H1 (cell line): ENCODE measurements at regions not wholly inside any gene's neighbourhood (a gene's known extent, or its start where the extent isn't known, plus 50 kb on each side); places are given as distances from the start of the nearest gene placed in this dataset.

ENCODE experiments used
- CTCF ChIA-PET: fragments of 300-600 bp; sonication (Branson Sonifier 250); formaldehyde crosslinking; loops from one replicate; lab custom pipeline; 2021; ENCODE audit not compliant: partially characterized antibody; lab: Charles Lee
- POLR2A ChIA-PET: fragments of 300-600 bp; sonication (Branson Sonifier 250); formaldehyde crosslinking; loops from one replicate; lab custom pipeline; 2021; ENCODE audit warnings: inconsistent platforms; ENCODE audit not compliant: partially characterized antibody; lab: Charles Lee
- DNase-seq, 2 experiments: peaks; one replicate each; pipeline versions ENCODE4 v3.0.0 to v3.0.0-alpha.2; 2010 to 2022; ENCODE audit warnings: low spot score in 2 of 2, low read depth in 1 of 2, mixed read lengths in 1 of 2
- FAIRE-seq: peaks from 2 replicates; lab custom pipeline; 2011; peaks lifted over from hg19 to GRCh38; lab: Jason Lieb, UNC
- H2AFZ ChIP-seq: 2 replicates; pipeline ENCODE4 v1.8.1; 2012; ENCODE audit warnings: low read length, inconsistent platforms
- H2AK5ac ChIP-seq: 2 replicates; pipeline ENCODE4 v1.6.1; 2013; ENCODE audit warnings: low read depth, low read length
- H2BK120ac ChIP-seq: replicated peaks from 2 replicates; pipeline ENCODE3; 2013; ENCODE audit warnings: low read depth, low read length, inconsistent platforms
- H2BK12ac ChIP-seq: 2 replicates; pipeline ENCODE4 v1.6.1; 2013; ENCODE audit warnings: low read depth, low read length
- H2BK15ac ChIP-seq: 2 replicates; pipeline ENCODE4 v1.6.1; 2013; ENCODE audit warnings: low read length
- H2BK20ac ChIP-seq: 2 replicates; pipeline ENCODE4 v1.6.1; 2013; ENCODE audit warnings: low read length
- H2BK5ac ChIP-seq: 2 replicates; pipeline ENCODE4 v1.6.1; 2013; ENCODE audit warnings: low read depth, low read length
- H3K14ac ChIP-seq: 2 replicates; pipeline ENCODE4 v1.6.1; 2013; ENCODE audit warnings: inconsistent platforms; ENCODE audit not compliant: insufficient read length
- H3K18ac ChIP-seq: 2 replicates; pipeline ENCODE4 v1.6.1; 2013; ENCODE audit warnings: low read length; ENCODE audit errors: extremely low read depth
- H3K23ac ChIP-seq: 2 replicates; pipeline ENCODE4 v1.6.1; 2013; ENCODE audit warnings: inconsistent platforms; ENCODE audit not compliant: insufficient read length
- H3K23me2 ChIP-seq: 2 replicates; pipeline ENCODE4 v1.6.1; 2013; ENCODE audit warnings: low read depth, low read length
- H3K27ac ChIP-seq: 2 replicates; pipeline ENCODE4 v1.6.1; 2011; ENCODE audit warnings: low read depth, low read length, inconsistent platforms
- H3K27me3 ChIP-seq, 4 experiments: replicated peaks in 1 of 4; 1 replicate in 1 of 4; 2 replicates in 3 of 4; pipeline versions ENCODE4 v1.6.1 to v1.8.1; 2011 to 2013; ENCODE audit warnings: low read length in 3 of 4, mild to moderate bottlenecking in 3 of 4, inconsistent platforms in 2 of 4, mixed read lengths in 2 of 4, moderate library complexity in 1 of 4; ENCODE audit not compliant: control insufficient read depth in 3 of 4, insufficient read depth in 3 of 4; ENCODE audit errors: extremely low read depth in 1 of 4
- H3K36me3 ChIP-seq, 4 experiments: 2 replicates each; pipeline versions ENCODE4 v1.6.1 to v1.8.1; 2011 to 2013; ENCODE audit warnings: mild to moderate bottlenecking in 4 of 4, low read length in 3 of 4, moderate library complexity in 2 of 4, control low read depth in 1 of 4, inconsistent platforms in 1 of 4; ENCODE audit not compliant: insufficient read depth in 4 of 4, control insufficient read depth in 2 of 4
- H3K4ac ChIP-seq: replicated peaks from 2 replicates; pipeline ENCODE3; 2013; ENCODE audit warnings: low read length, low read depth, mixed read lengths, inconsistent platforms; ENCODE audit not compliant: insufficient read length
- H3K4me1 ChIP-seq, 4 experiments: replicated peaks in 1 of 4; 1 replicate in 1 of 4; 2 replicates in 3 of 4; pipeline versions ENCODE4 v1.6.1 to v1.8.1; 2011 to 2013; ENCODE audit warnings: low read length in 3 of 4, inconsistent platforms in 2 of 4, mixed read lengths in 1 of 4; ENCODE audit not compliant: insufficient read depth in 4 of 4, control insufficient read depth in 3 of 4
- H3K4me2 ChIP-seq, 2 experiments: 2 replicates each; pipeline versions ENCODE4 v1.6.1 to v1.8.1; 2011 to 2013; ENCODE audit warnings: low read depth in 2 of 2, low read length in 2 of 2, control low read depth in 1 of 2, inconsistent platforms in 1 of 2, mild to moderate bottlenecking in 1 of 2; ENCODE audit not compliant: insufficient read depth in 1 of 2
- H3K4me3 ChIP-seq, 4 experiments: fragments of 200-600, 300-600 bp in 1 of 4; sonication (generic), shearing (Covaris generic), sonication (Bioruptor Twin) in 1 of 4; 2 replicates each; pipeline versions ENCODE4 v1.5.1 to v1.8.1; 2011 to 2016; ENCODE audit warnings: low read length in 4 of 4, low read depth in 3 of 4, control low read depth in 2 of 4, inconsistent platforms in 2 of 4, mild to moderate bottlenecking in 2 of 4, mixed read lengths in 1 of 4, moderate library complexity in 1 of 4; ENCODE audit not compliant: insufficient read depth in 2 of 4; ENCODE audit errors: extremely low read depth in 1 of 4
- H3K56ac ChIP-seq: replicated peaks from 2 replicates; pipeline ENCODE3; 2013; ENCODE audit warnings: low read depth, mild to moderate bottlenecking, mixed read lengths, low read length, inconsistent platforms; ENCODE audit not compliant: insufficient read length
- H3K79me1 ChIP-seq: 2 replicates; pipeline ENCODE4 v1.6.1; 2013; ENCODE audit warnings: low read depth, low read length, control low read depth
- H3K79me2 ChIP-seq, 2 experiments: 2 replicates each; pipeline versions ENCODE4 v1.6.1 to v1.8.1; 2012 to 2013; ENCODE audit warnings: low read length in 2 of 2, mild to moderate bottlenecking in 2 of 2, inconsistent platforms in 1 of 2; ENCODE audit not compliant: insufficient read depth in 2 of 2, control insufficient read depth in 1 of 2
- H3K9ac ChIP-seq, 4 experiments: replicated peaks in 1 of 4; 1 replicate in 1 of 4; 2 replicates in 3 of 4; pipeline versions ENCODE4 v1.6.1 to v1.8.1; 2011 to 2013; ENCODE audit warnings: low read depth in 3 of 4, low read length in 3 of 4, control low read depth in 2 of 4, mild to moderate bottlenecking in 2 of 4, moderate library complexity in 2 of 4, inconsistent platforms in 1 of 4; ENCODE audit errors: extremely low read depth in 1 of 4
- H3K9me3 ChIP-seq, 2 experiments: 2 replicates each; pipeline versions ENCODE4 v1.6.1 to v1.8.1; 2012 to 2013; ENCODE audit warnings: mild to moderate bottlenecking in 2 of 2, moderate library complexity in 2 of 2, control low read depth in 1 of 2, inconsistent platforms in 1 of 2, low read depth in 1 of 2, low read length in 1 of 2, mixed read lengths in 1 of 2; ENCODE audit not compliant: insufficient read depth in 2 of 2
- H4K20me1 ChIP-seq, 2 experiments: replicated peaks in 1 of 2; 2 replicates each; pipeline versions ENCODE3 to v1.8.1; 2011 to 2013; ENCODE audit warnings: inconsistent platforms in 2 of 2, low read length in 2 of 2, mild to moderate bottlenecking in 1 of 2; ENCODE audit not compliant: insufficient read depth in 2 of 2, control insufficient read depth in 1 of 2
- H4K5ac ChIP-seq: 2 replicates; pipeline ENCODE4 v1.6.1; 2013; ENCODE audit warnings: low read length, low read depth, mixed read lengths, inconsistent platforms; ENCODE audit not compliant: insufficient read length
- H4K8ac ChIP-seq: 2 replicates; pipeline ENCODE4 v1.8.0; 2013; ENCODE audit warnings: mild to moderate bottlenecking, moderate library complexity, low read length, inconsistent platforms; ENCODE audit not compliant: insufficient read depth; ENCODE audit errors: extremely low read depth
- H4K91ac ChIP-seq: replicated peaks from 2 replicates; pipeline ENCODE3; 2013; ENCODE audit warnings: low read length, mixed read lengths, inconsistent platforms; ENCODE audit not compliant: insufficient read length
- BCL11A ChIP-seq, 2 experiments: IDR thresholded peaks; one replicate each; pipeline ENCODE4 v1.6.1; 2011; ENCODE audit warnings: low read depth in 2 of 2, low read length in 2 of 2, mild to moderate bottlenecking in 2 of 2
- SP2 ChIP-seq: IDR thresholded peaks from 2 replicates; pipeline ENCODE4 v1.6.1; 2012; ENCODE audit warnings: mild to moderate bottlenecking, low read length, inconsistent platforms
- WGBS, 2 experiments: shearing (Covaris generic) in 1 of 2; methylation state at CpG; one replicate each; pipeline versions ENCODE4 v1.1.6 to v1.1.7; 2013 to 2015; ENCODE audit warnings: low lambda C conversion rate in 2 of 2, mixed read lengths in 2 of 2, inconsistent platforms in 1 of 2, low coverage in 1 of 2, missing lambda C conversion rate in 1 of 2; ENCODE audit not compliant: insufficient replicate concordance in 2 of 2, insufficient coverage in 1 of 2, insufficient read length in 1 of 2; ENCODE audit errors: extremely low coverage in 1 of 2, missing lambda C conversion rate in 1 of 2; 5-methylcytosine and 5-hydroxymethylcytosine counted together
- TF ChIP-seq, protein P1 (sequence below): IDR thresholded peaks from 2 replicates; pipeline ENCODE4 v1.6.1; 2012; ENCODE audit warnings: inconsistent platforms

DNA sequence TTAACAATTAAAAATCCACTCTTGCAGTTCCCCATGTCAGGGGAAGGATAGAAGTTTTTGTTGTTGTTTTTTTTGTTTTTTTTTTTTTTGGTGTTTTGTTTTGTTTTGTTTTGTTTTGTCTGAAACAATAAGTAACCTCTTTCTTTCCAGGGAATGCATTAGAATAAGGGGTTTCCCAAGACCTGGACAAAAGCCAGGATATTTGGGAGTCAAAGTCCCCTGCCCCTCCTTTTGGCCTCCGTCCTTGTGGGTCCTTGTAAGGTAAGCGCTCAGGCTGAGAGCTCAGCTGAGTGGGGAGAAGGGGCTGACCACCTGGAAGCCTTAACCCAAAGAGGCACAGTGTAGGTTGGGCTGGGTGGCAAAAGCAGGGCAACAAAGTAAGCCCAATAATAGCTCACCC, 515.4 kb downstream of the SOX6 start:
- Histone ChIP-seq H2BK15ac (no peak overlapping the region), H3K4me1 (peaks cover 0 to 19% (median 14%) of the 10 kb centered on the region in 4 experiments; a peak in 6 of 7 replicates), H2AFZ (no peak overlapping the region), H3K36me3 (no peaks in the 10 kb centered on the region), H2BK120ac (no peak overlapping the region), H3K4me2 (no peak overlapping the region), H3K4ac (no peak overlapping the region), H3K79me2 (no peaks in the 10 kb centered on the region), H3K27me3 (no peaks in the 10 kb centered on the region; a peak in 2 of 7 replicates), H4K20me1 (no peaks in the 10 kb centered on the region), H3K56ac (no peak overlapping the region), H3K9ac (no peak overlapping the region), H3K18ac (0 out of 2 replicates have a peak overlapping the region, but pooled peaks have one; percentile 28), H3K9me3 (no peaks in the 10 kb centered on the region), H4K91ac (no peak overlapping the region), H4K8ac (no peak overlapping the region), H3K79me1 (no peaks in the 10 kb centered on the region), H3K23me2 (no peaks in the 10 kb centered on the region), H3K23ac (no peak overlapping the region), H3K14ac (no peak overlapping the region), H4K5ac (no peak overlapping the region), H2BK5ac (no peak overlapping the region), H2BK12ac (no peak overlapping the region), H3K4me3 (no peak overlapping the region), H2AK5ac (no peak overlapping the region), H2BK20ac (no peak overlapping the region), H3K27ac (no peak overlapping the region)
- POLR2A ChIA-PET, result no interaction called here
- WGBS, 2 experiments, result 70% methylated on average over 2 of the region's 2 CpGs; no CpG with 5 or more reads in 1 of the 2 experiments
- TF ChIP-seq SP2, result no peak
- TF ChIP-seq BCL11A (IDR thresholded peaks at IDR 0.05; ENCODE audit: low read depth in 2 of 2, low read length in 2 of 2), result no peak
- TF ChIP-seq, protein P1, sequence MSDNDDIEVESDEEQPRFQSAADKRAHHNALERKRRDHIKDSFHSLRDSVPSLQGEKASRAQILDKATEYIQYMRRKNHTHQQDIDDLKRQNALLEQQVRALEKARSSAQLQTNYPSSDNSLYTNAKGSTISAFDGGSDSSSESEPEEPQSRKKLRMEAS, result no peak
- FAIRE-seq (no peak), DNase-seq (no peak)
- CTCF ChIA-PET, result interaction anchor here (0.6 to 2.2 kb wide), 11 partner anchors 9 to 513 kb away, joined by 3 to 10 read pairs (median 3); no protein-coding TSS in a partner anchor
